HUES64 (cell line): ENCODE measurements at regions not wholly inside any gene's neighbourhood (a gene's known extent, or its start where the extent isn't known, plus 50 kb on each side); places are given as distances from the start of the nearest gene placed in this dataset.

ENCODE experiments used
- H3K27ac ChIP-seq: 2 replicates; pipeline ENCODE4 v1.7.0; 2013; ENCODE audit warnings: low read depth, low read length, inconsistent platforms
- H3K27me3 ChIP-seq: 2 replicates; pipeline ENCODE4 v1.6.1; 2013; ENCODE audit warnings: mild to moderate bottlenecking, low read length; ENCODE audit not compliant: insufficient read depth
- H3K36me3 ChIP-seq: 2 replicates; pipeline ENCODE4 v1.6.1; 2013; ENCODE audit warnings: mild to moderate bottlenecking, low read length; ENCODE audit not compliant: insufficient read depth
- H3K4me1 ChIP-seq: 2 replicates; pipeline ENCODE4 v1.6.1; 2013; ENCODE audit warnings: mild to moderate bottlenecking, low read length, moderate library complexity; ENCODE audit not compliant: insufficient read depth
- H3K4me3 ChIP-seq: 2 replicates; pipeline ENCODE4 v1.5.1; 2013; ENCODE audit warnings: mild to moderate bottlenecking, low read length, moderate library complexity
- H3K9ac ChIP-seq: 2 replicates; pipeline ENCODE4 v1.6.1; 2013; ENCODE audit warnings: mild to moderate bottlenecking, low read depth, low read length
- H3K9me3 ChIP-seq: 2 replicates; pipeline ENCODE4 v1.6.1; 2013; ENCODE audit warnings: low read depth, low read length; ENCODE audit not compliant: insufficient read depth
- WGBS: fragments of 150-250, 120-280 bp; methylation state at CpG from one replicate; pipeline ENCODE4 v1.1.7; 2013; ENCODE audit warnings: missing lambda C conversion rate; 5-methylcytosine and 5-hydroxymethylcytosine counted together

GRCh38 chr4:24013668-24014422 is 124.0 kb upstream of the PPARGC1A start:
- no peaks in the 10 kb centered on the region for H3K36me3 ChIP-seq
- H3K4me1 ChIP-seq: peaks cover 9% of the 10 kb centered on the region
- no peak overlapping the region for H3K4me3 ChIP-seq
- no peaks in the 10 kb centered on the region for H3K27me3 ChIP-seq
- H3K9ac ChIP-seq: no peak overlapping the region
- no peaks in the 10 kb centered on the region for H3K9me3 ChIP-seq
- H3K27ac ChIP-seq: no peak overlapping the region
- WGBS: 95% methylated on average over 8 of the region's 8 CpGs

GRCh38 chr4:24010994-24011393 is 121.1 kb upstream of the PPARGC1A start:
- H3K9me3 ChIP-seq: no peaks in the 10 kb centered on the region
- WGBS: 34% methylated on average over 1 of the region's 1 CpG
- H3K27me3 ChIP-seq: no peaks in the 10 kb centered on the region
- H3K4me1 ChIP-seq: peaks cover 9% of the 10 kb centered on the region
- H3K4me3 ChIP-seq: no peak overlapping the region
- H3K27ac ChIP-seq: no peak overlapping the region
- H3K9ac ChIP-seq: no peak overlapping the region
- no peaks in the 10 kb centered on the region for H3K36me3 ChIP-seq

GRCh38 chr4:24010573-24010972 is 120.7 kb upstream of the PPARGC1A start:
- Histone ChIP-seq H3K27ac (no peak overlapping the region), H3K4me3 (no peak overlapping the region), H3K27me3 (no peaks in the 10 kb centered on the region), H3K36me3 (no peaks in the 10 kb centered on the region), H3K4me1 (peaks cover 9% of the 10 kb centered on the region), H3K9ac (no peak overlapping the region), H3K9me3 (no peaks in the 10 kb centered on the region)
- 82% methylated on average over 1 of the region's 3 CpGs for WGBS

GRCh38 chr4:24007860-24008261 is 118.0 kb upstream of the PPARGC1A start:
- no peaks in the 10 kb centered on the region for H3K9me3 ChIP-seq
- H3K27ac ChIP-seq: no peak overlapping the region
- H3K4me3 ChIP-seq: no peak overlapping the region
- no peaks in the 10 kb centered on the region for H3K36me3 ChIP-seq
- H3K27me3 ChIP-seq: no peaks in the 10 kb centered on the region
- H3K9ac ChIP-seq: no peak overlapping the region
- peaks cover 21% of the 10 kb centered on the region for H3K4me1 ChIP-seq
- 83% methylated on average over 10 of the region's 10 CpGs for WGBS

- peaks cover 32% of the 10 kb centered on the region for H3K4me1 ChIP-seq
- H3K27ac ChIP-seq: no peak overlapping the region
- no peaks in the 10 kb centered on the region for H3K27me3 ChIP-seq
- H3K4me3 ChIP-seq: no peak overlapping the region
- H3K36me3 ChIP-seq: no peaks in the 10 kb centered on the region
- H3K9ac ChIP-seq: no peak overlapping the region
- WGBS: 92% methylated on average over 1 of the region's 1 CpG
- H3K9me3 ChIP-seq: no peaks in the 10 kb centered on the region
Observed at GRCh38 chr4:24006269-24006668, 116.4 kb upstream of the PPARGC1A start.

- no peaks in the 10 kb centered on the region for H3K27me3 ChIP-seq
- H3K36me3 ChIP-seq: no peaks in the 10 kb centered on the region
- no peak overlapping the region for H3K27ac ChIP-seq
- no peak overlapping the region for H3K4me3 ChIP-seq
- WGBS: 85% methylated on average over 4 of the region's 4 CpGs
- no peaks in the 10 kb centered on the region for H3K9me3 ChIP-seq
- peaks cover 31% of the 10 kb centered on the region for H3K4me1 ChIP-seq
- no peak overlapping the region for H3K9ac ChIP-seq
Observed at GRCh38 chr4:24003926-24004325, 114.1 kb upstream of the PPARGC1A start.

- no peaks in the 10 kb centered on the region for H3K27me3 ChIP-seq
- no peaks in the 10 kb centered on the region for H3K9me3 ChIP-seq
- no peak overlapping the region for H3K9ac ChIP-seq
- H3K36me3 ChIP-seq: no peaks in the 10 kb centered on the region
- H3K4me1 ChIP-seq: peaks cover 31% of the 10 kb centered on the region
- WGBS: 73% methylated on average over 3 of the region's 3 CpGs
- no peak overlapping the region for H3K4me3 ChIP-seq
- H3K27ac ChIP-seq: no peak overlapping the region
Observed at GRCh38 chr4:24003496-24003895, 113.6 kb upstream of the PPARGC1A start.

- 92% methylated on average over 7 of the region's 7 CpGs for WGBS
- H3K4me1 ChIP-seq: peaks cover 31% of the 10 kb centered on the region
- no peak overlapping the region for H3K9ac ChIP-seq
- no peaks in the 10 kb centered on the region for H3K27me3 ChIP-seq
- no peaks in the 10 kb centered on the region for H3K9me3 ChIP-seq
- H3K36me3 ChIP-seq: no peaks in the 10 kb centered on the region
- H3K4me3 ChIP-seq: no peak overlapping the region
- H3K27ac ChIP-seq: no peak overlapping the region
Observed at GRCh38 chr4:24002330-24002966, 112.6 kb upstream of the PPARGC1A start.

GRCh38 chr4:24001486-24002329 is 111.9 kb upstream of the PPARGC1A start:
- WGBS: 87% methylated on average over 5 of the region's 8 CpGs
- H3K27me3 ChIP-seq: no peaks in the 10 kb centered on the region
- no peaks in the 10 kb centered on the region for H3K9me3 ChIP-seq
- H3K36me3 ChIP-seq: no peaks in the 10 kb centered on the region
- H3K9ac ChIP-seq: no peak overlapping the region
- peaks cover 31% of the 10 kb centered on the region for H3K4me1 ChIP-seq
- no peak overlapping the region for H3K27ac ChIP-seq
- no peak overlapping the region for H3K4me3 ChIP-seq

GRCh38 chr4:24000470-24000831 is 110.6 kb upstream of the PPARGC1A start:
- Histone ChIP-seq H3K9ac (no peak overlapping the region), H3K36me3 (no peaks in the 10 kb centered on the region), H3K27ac (no peak overlapping the region), H3K4me1 (peaks cover 36% of the 10 kb centered on the region), H3K9me3 (no peaks in the 10 kb centered on the region), H3K4me3 (no peak overlapping the region), H3K27me3 (no peaks in the 10 kb centered on the region)
- 100% methylated on average over 1 of the region's 3 CpGs for WGBS
